HFFc6 (cell line): ENCODE measurements at regions not wholly inside any gene's neighbourhood (a gene's known extent, or its start where the extent isn't known, plus 50 kb on each side); places are given as distances from the start of the nearest gene placed in this dataset.

Experiments used
- DNase-seq: peaks from one replicate; pipeline ENCODE4 v3.0.0-alpha.2; 2018
- H3K27ac Mint-ChIP-seq: 2 replicates; pipeline ENCODE4 v1.8.0; 2020; ENCODE audit warnings: mild to moderate bottlenecking, mixed read lengths
- H3K27me3 Mint-ChIP-seq: 2 replicates; pipeline ENCODE4 v1.8.0; 2021; ENCODE audit warnings: mild to moderate bottlenecking, moderate library complexity, mixed read lengths; ENCODE audit not compliant: insufficient read depth
- H3K36me3 Mint-ChIP-seq: 2 replicates; pipeline ENCODE4 v1.8.0; 2021; ENCODE audit warnings: low read depth, mixed read lengths
- H3K4me1 Mint-ChIP-seq: 2 replicates; pipeline ENCODE4 v1.8.0; 2020; ENCODE audit warnings: low read depth, mixed read lengths
- H3K4me3 Mint-ChIP-seq: 2 replicates; pipeline ENCODE4 v1.8.0; 2020; ENCODE audit warnings: mild to moderate bottlenecking, moderate library complexity, mixed read lengths
- H3K9me3 Mint-ChIP-seq: 2 replicates; pipeline ENCODE4 v1.8.0; 2020; ENCODE audit warnings: mild to moderate bottlenecking, mixed read lengths
- CTCF ChIP-seq: fragments of 200-600 bp; sonication (generic); IDR thresholded peaks from 2 replicates; pipeline ENCODE4 v1.5.0; 2021; ENCODE audit warnings: antibody characterized with exemption, mild to moderate bottlenecking

- Mint-ChIP-seq H3K9me3 (peaks cover 4% of the 10 kb centered on the region; the same call in 1 of the 2 replicates), H3K27ac (no peak overlapping the region), H3K36me3 (no peaks in the 10 kb centered on the region)
These were observed 207.0 kb downstream of the ATP23 start for GRCh38 chr12:58148405-58148804.

GRCh38 chr12:58148976-58149375 is 207.6 kb downstream of the ATP23 start:
- H3K27ac Mint-ChIP-seq = no peak overlapping the region
- no peak overlapping the region for H3K4me3 Mint-ChIP-seq
- peaks cover 9% of the 10 kb centered on the region; the same call in 1 of the 2 replicates for H3K4me1 Mint-ChIP-seq
- H3K9me3 Mint-ChIP-seq = peaks cover 4% of the 10 kb centered on the region; the same call in 1 of the 2 replicates
- TF ChIP-seq CTCF = no peak
- peaks cover 3% of the 10 kb centered on the region; the same call in 1 of the 2 replicates for H3K27me3 Mint-ChIP-seq
- no peaks in the 10 kb centered on the region for H3K36me3 Mint-ChIP-seq
- DNase-seq = no peak

More at GRCh38 chr12:58148405-58148804, 207.0 kb downstream of the ATP23 start:
- peak; percentile 87 for DNase-seq
- no peak overlapping the region for H3K4me3 Mint-ChIP-seq
- no peak for TF ChIP-seq CTCF
- peaks cover 9% of the 10 kb centered on the region; the same call in 1 of the 2 replicates for H3K4me1 Mint-ChIP-seq
- peaks cover 3% of the 10 kb centered on the region; the same call in 1 of the 2 replicates for H3K27me3 Mint-ChIP-seq

GRCh38 chr12:58154359-58154758 is 213.0 kb downstream of the ATP23 start:
- DNase-seq = no peak
- no peak for TF ChIP-seq CTCF
- H3K4me1 Mint-ChIP-seq = no peaks in the 10 kb centered on the region
- H3K36me3 Mint-ChIP-seq = no peaks in the 10 kb centered on the region
- no peak overlapping the region for H3K27ac Mint-ChIP-seq
- H3K27me3 Mint-ChIP-seq = peaks cover 7% of the 10 kb centered on the region; the same call in 1 of the 2 replicates
- H3K4me3 Mint-ChIP-seq = no peak overlapping the region
- no peaks in the 10 kb centered on the region for H3K9me3 Mint-ChIP-seq

- H3K36me3 Mint-ChIP-seq = no peaks in the 10 kb centered on the region
- H3K4me1 Mint-ChIP-seq = no peaks in the 10 kb centered on the region
- H3K4me3 Mint-ChIP-seq = no peak overlapping the region
- no peaks in the 10 kb centered on the region for H3K9me3 Mint-ChIP-seq
- no peak for DNase-seq
- peaks cover 7% of the 10 kb centered on the region; the same call in 1 of the 2 replicates for H3K27me3 Mint-ChIP-seq
- no peak for TF ChIP-seq CTCF
- H3K27ac Mint-ChIP-seq = no peak overlapping the region
These were observed 215.3 kb downstream of the ATP23 start for GRCh38 chr12:58156697-58157096.

- H3K4me1 Mint-ChIP-seq = no peaks in the 10 kb centered on the region
- H3K36me3 Mint-ChIP-seq = no peaks in the 10 kb centered on the region
- H3K4me3 Mint-ChIP-seq = no peak overlapping the region
- TF ChIP-seq CTCF = no peak
- no peaks in the 10 kb centered on the region for H3K9me3 Mint-ChIP-seq
- peaks cover 12% of the 10 kb centered on the region for H3K27me3 Mint-ChIP-seq
- H3K27ac Mint-ChIP-seq = no peak overlapping the region
- no peak for DNase-seq
These were observed 218.6 kb downstream of the ATP23 start for GRCh38 chr12:58159941-58160340.

GRCh38 chr12:58161773-58162172 is 220.4 kb downstream of the ATP23 start:
- Mint-ChIP-seq H3K4me3 (no peak overlapping the region), H3K9me3 (no peaks in the 10 kb centered on the region), H3K27ac (no peak overlapping the region), H3K4me1 (no peaks in the 10 kb centered on the region), H3K36me3 (no peaks in the 10 kb centered on the region), H3K27me3 (peaks cover 17% of the 10 kb centered on the region)
- no peak for TF ChIP-seq CTCF
- no peak for DNase-seq
